Ishikawa (cell line): ENCODE measurements at regions not wholly inside any gene's neighbourhood (a gene's known extent, or its start where the extent isn't known, plus 50 kb on each side); places are given as distances from the start of the nearest gene placed in this dataset.

Source experiments
- CEBPB ChIP-seq: IDR thresholded peaks from 2 replicates; pipeline ENCODE4 v1.6.1; 2012
- CREB1 ChIP-seq: IDR thresholded peaks from 2 replicates; pipeline ENCODE4 v1.6.1; 2012; ENCODE audit warnings: low read depth
- EGR1 ChIP-seq: IDR thresholded peaks from 2 replicates; pipeline ENCODE4 v1.6.1; 2012
- EP300 ChIP-seq: IDR thresholded peaks from 2 replicates; pipeline ENCODE4 v1.6.1; 2012; ENCODE audit warnings: borderline replicate concordance
- FOXM1 ChIP-seq: IDR thresholded peaks from 2 replicates; pipeline ENCODE4 v1.6.1; 2012; ENCODE audit warnings: low read depth, borderline replicate concordance
- MAX ChIP-seq: IDR thresholded peaks from 2 replicates; pipeline ENCODE4 v1.6.1; 2012
- NFIC ChIP-seq: IDR thresholded peaks from 2 replicates; pipeline ENCODE4 v1.6.1; 2012
- RAD21 ChIP-seq: IDR thresholded peaks from 2 replicates; pipeline ENCODE4 v1.6.1; 2012; ENCODE audit warnings: low read depth
- TAF1 ChIP-seq: IDR thresholded peaks from 2 replicates; pipeline ENCODE4 v1.6.1; 2012; ENCODE audit warnings: low read depth, mild to moderate bottlenecking
- TCF12 ChIP-seq: IDR thresholded peaks from 2 replicates; pipeline ENCODE4 v1.6.1; 2012; ENCODE audit warnings: low read depth
- TEAD4 ChIP-seq: IDR thresholded peaks from 2 replicates; pipeline ENCODE4 v1.6.1; 2012
- YY1 ChIP-seq: IDR thresholded peaks from 2 replicates; pipeline ENCODE4 v1.6.1; 2012; ENCODE audit warnings: low read depth
- ZBTB7A ChIP-seq: IDR thresholded peaks from 2 replicates; pipeline ENCODE4 v1.6.1; 2012; ENCODE audit warnings: low read depth
- TF ChIP-seq, protein P1 (sequence below): IDR thresholded peaks from 2 replicates; pipeline ENCODE4 v1.6.1; 2012
- TF ChIP-seq, protein P2 (sequence below): IDR thresholded peaks from 2 replicates; pipeline ENCODE4 v1.6.1; 2012; ENCODE audit warnings: low read depth, mild to moderate bottlenecking

DNA sequence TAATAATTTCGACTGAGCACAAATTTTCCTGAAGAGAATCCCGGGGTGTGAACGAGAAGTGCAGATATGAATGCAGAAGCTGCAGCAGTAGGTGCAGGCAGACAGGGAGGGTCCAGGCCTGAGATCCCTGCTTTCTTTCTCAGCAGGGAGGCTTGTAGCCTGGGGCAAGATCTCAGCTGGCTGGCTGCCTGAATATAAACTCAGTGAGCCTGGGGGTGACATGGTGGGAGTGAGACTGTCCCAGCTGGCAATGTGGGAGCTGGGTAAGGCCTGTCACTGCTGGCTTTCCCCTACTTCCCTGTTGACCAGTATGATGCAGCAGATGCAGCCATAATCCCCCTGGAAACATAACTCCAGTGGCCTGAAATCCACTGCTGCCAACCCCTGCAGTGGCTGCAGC is 325.2 kb downstream of the CETN3 start:
- TF ChIP-seq NFIC (no peak), EGR1 (no peak)

GRCh38 chr5:90071656-90072055 is 337.9 kb downstream of the CETN3 start:
- TF ChIP-seq YY1 (no peak), TCF12 (no peak)

- TF ChIP-seq TCF12 (no peak), EGR1 (no peak), ZBTB7A (no peak), YY1 (no peak), CREB1 (no peak), MAX (no peak), NFIC (no peak)
- TF ChIP-seq, protein P1, sequence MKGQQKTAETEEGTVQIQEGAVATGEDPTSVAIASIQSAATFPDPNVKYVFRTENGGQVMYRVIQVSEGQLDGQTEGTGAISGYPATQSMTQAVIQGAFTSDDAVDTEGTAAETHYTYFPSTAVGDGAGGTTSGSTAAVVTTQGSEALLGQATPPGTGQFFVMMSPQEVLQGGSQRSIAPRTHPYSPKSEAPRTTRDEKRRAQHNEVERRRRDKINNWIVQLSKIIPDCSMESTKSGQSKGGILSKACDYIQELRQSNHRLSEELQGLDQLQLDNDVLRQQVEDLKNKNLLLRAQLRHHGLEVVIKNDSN: no peak
Observed at GRCh38 chr5:90071066-90071465, 338.5 kb downstream of the CETN3 start.

DNA sequence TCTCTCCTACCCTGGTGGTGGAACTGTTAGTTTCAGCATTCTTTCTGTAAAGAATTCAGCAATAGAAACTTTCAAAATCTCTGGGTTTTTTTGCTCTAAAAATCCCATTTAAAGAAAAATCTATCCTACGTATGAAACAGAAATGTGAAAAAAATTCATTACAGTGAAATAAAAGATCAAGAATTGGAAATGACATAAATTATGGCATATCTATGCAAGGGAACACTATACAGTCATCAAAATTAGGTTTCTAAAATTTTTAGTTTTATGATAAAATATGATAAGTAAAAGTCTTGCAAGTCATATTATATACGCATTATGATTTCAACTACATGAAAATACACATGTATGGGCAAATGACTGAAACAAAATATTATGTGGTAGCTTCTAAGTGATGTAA is 342.6 kb downstream of the CETN3 start:
- TF ChIP-seq CEBPB: no peak
- no peak for TF ChIP-seq ZBTB7A
- TF ChIP-seq, protein P2, sequence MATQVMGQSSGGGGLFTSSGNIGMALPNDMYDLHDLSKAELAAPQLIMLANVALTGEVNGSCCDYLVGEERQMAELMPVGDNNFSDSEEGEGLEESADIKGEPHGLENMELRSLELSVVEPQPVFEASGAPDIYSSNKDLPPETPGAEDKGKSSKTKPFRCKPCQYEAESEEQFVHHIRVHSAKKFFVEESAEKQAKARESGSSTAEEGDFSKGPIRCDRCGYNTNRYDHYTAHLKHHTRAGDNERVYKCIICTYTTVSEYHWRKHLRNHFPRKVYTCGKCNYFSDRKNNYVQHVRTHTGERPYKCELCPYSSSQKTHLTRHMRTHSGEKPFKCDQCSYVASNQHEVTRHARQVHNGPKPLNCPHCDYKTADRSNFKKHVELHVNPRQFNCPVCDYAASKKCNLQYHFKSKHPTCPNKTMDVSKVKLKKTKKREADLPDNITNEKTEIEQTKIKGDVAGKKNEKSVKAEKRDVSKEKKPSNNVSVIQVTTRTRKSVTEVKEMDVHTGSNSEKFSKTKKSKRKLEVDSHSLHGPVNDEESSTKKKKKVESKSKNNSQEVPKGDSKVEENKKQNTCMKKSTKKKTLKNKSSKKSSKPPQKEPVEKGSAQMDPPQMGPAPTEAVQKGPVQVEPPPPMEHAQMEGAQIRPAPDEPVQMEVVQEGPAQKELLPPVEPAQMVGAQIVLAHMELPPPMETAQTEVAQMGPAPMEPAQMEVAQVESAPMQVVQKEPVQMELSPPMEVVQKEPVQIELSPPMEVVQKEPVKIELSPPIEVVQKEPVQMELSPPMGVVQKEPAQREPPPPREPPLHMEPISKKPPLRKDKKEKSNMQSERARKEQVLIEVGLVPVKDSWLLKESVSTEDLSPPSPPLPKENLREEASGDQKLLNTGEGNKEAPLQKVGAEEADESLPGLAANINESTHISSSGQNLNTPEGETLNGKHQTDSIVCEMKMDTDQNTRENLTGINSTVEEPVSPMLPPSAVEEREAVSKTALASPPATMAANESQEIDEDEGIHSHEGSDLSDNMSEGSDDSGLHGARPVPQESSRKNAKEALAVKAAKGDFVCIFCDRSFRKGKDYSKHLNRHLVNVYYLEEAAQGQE: no peak
- TF ChIP-seq MAX: no peak
- no peak for TF ChIP-seq EP300

- no peak for TF ChIP-seq RAD21
- no peak for TF ChIP-seq NFIC
- TF ChIP-seq ZBTB7A: no peak
- no peak for TF ChIP-seq EGR1
- TF ChIP-seq CEBPB: no peak
- no peak for TF ChIP-seq TEAD4
- no peak for TF ChIP-seq CREB1
- no peak for TF ChIP-seq YY1
- TF ChIP-seq TCF12: no peak
- TF ChIP-seq MAX: no peak
- TF ChIP-seq, protein P1: no peak
Observed at GRCh38 chr5:90056911-90057705, 352.4 kb downstream of the CETN3 start.

DNA sequence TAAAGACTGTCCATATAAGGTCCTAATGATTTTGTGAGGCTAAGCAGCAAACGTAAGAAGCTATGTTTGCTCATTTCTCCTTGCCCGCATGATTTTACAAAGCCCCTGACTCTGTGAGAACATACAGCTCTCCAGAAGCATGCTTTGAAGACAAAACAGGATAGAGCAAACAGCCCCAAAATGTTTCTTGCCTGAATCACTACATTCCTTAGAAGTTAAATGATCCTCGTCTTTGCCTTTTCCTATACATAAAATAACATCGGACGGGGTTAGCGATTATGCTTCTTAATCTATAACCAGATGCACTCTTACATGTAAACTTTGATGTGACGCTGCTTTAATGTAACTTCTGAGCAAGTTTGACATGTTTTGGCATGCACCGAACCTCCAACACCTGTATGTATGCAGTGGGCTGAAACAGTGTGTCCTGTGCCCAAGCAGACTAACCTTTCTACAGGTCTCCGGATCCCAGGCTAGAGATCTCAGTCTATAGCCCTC is 353.7 kb downstream of the CETN3 start:
- TF ChIP-seq YY1 (no peak), MAX (no peak), ZBTB7A (no peak), CEBPB (no peak), TAF1 (no peak), NFIC (no peak), FOXM1 (no peak), TCF12 (no peak), TEAD4 (no peak)
- TF ChIP-seq, protein P1: no peak
- TF ChIP-seq, protein P2: no peak
